Adrenal gland (tissue), 5 donors: ENCODE measurements at regions not wholly inside any gene's neighbourhood (a gene's known extent, or its start where the extent isn't known, plus 50 kb on each side); places are given as distances from the start of the nearest gene placed in this dataset.
A peak's percentile ranks its signal among the peaks of the same experiment; 100 is the strongest.

Source experiments
- POLR2A ChIP-seq, 2 donors: fragments of 450-650 bp; IDR thresholded peaks; one replicate each; pipeline ENCODE4 v1.6.1; 2017; ENCODE audit warnings: antibody characterized with exemption in 2 of 2, mild to moderate bottlenecking in 2 of 2, moderate library complexity in 1 of 2
- TF ChIP-seq, protein P1 (sequence below), 6 experiments: fragments of 450-650 bp in 4 of 6; fragments of 200-600 bp in 2 of 6; sonication (generic) in 1 of 6; IDR thresholded peaks; 1 replicate in 5 of 6; 2 replicates in 1 of 6; pipeline versions ENCODE4 v1.5.1 to v1.8.0; 2016 to 2021; ENCODE audit warnings: antibody characterized with exemption in 6 of 6, mild to moderate bottlenecking in 2 of 6, moderate library complexity in 1 of 6
- donor health status: DM: no; HTN: no; CAD: no.

GRCh38 chr10:37488792-37489657, 363.6 kb downstream of the ANKRD30A start:
- TF ChIP-seq, protein P1, sequence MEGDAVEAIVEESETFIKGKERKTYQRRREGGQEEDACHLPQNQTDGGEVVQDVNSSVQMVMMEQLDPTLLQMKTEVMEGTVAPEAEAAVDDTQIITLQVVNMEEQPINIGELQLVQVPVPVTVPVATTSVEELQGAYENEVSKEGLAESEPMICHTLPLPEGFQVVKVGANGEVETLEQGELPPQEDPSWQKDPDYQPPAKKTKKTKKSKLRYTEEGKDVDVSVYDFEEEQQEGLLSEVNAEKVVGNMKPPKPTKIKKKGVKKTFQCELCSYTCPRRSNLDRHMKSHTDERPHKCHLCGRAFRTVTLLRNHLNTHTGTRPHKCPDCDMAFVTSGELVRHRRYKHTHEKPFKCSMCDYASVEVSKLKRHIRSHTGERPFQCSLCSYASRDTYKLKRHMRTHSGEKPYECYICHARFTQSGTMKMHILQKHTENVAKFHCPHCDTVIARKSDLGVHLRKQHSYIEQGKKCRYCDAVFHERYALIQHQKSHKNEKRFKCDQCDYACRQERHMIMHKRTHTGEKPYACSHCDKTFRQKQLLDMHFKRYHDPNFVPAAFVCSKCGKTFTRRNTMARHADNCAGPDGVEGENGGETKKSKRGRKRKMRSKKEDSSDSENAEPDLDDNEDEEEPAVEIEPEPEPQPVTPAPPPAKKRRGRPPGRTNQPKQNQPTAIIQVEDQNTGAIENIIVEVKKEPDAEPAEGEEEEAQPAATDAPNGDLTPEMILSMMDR (IDR thresholded peaks at IDR 0.05) = no peak
- TF ChIP-seq POLR2A (IDR thresholded peaks at IDR 0.05) = peak in 1 of 2 donors; percentile 22
